GM12878 (cell line): ENCODE measurements at regions not wholly inside any gene's neighbourhood (a gene's known extent, or its start where the extent isn't known, plus 50 kb on each side); places are given as distances from the start of the nearest gene placed in this dataset.

ENCODE experiments used
- ATAC-seq: fragments of 200-7000 bp; cut with Tn5 transposase; 3 replicates; pipeline ENCODE4 v1.9.1; 2020; ENCODE audit warnings: mild to moderate bottlenecking, moderate library complexity
- BruUV-seq: library from RNA; stranded (reverse); fragments of 400-500 nt; replicated peaks from 2 replicates; lab custom pipeline; 2021; lab: Mats Ljungman, UMichigan
- CTCF ChIA-PET: fragments of 300-600 bp; sonication (Branson Sonifier 250); formaldehyde crosslinking; extraction: SDS; loops from one replicate; lab custom pipeline; 2021; ENCODE audit warnings: inconsistent platforms; lab: Yijun Ruan, JAX
- POLR2A ChIA-PET: fragments of 350-600 bp; formaldehyde crosslinking; extraction: SDS; loops from one replicate; lab custom pipeline; 2021; ENCODE audit warnings: inconsistent platforms; lab: Charles Lee
- RAD21 ChIA-PET: fragments of 300-600 bp; sonication (Branson Sonifier 250); formaldehyde crosslinking; loops from one replicate; lab custom pipeline; 2023; ENCODE audit warnings: antibody characterized with exemption; ENCODE audit not compliant: unreplicated experiment; lab: Charles Lee
- SMC1A ChIA-PET: fragments of 300-600 bp; sonication (Branson Sonifier 250); formaldehyde crosslinking; loops from one replicate; lab custom pipeline; 2023; ENCODE audit not compliant: unreplicated experiment, uncharacterized antibody; lab: Charles Lee
- DNase-seq: peaks from one replicate; pipeline ENCODE4 v3.0.0-alpha.2; 2011; ENCODE audit warnings: low read depth, low spot score
- FAIRE-seq: peaks from 3 replicates; lab custom pipeline; 2011; peaks lifted over from hg19 to GRCh38; lab: Jason Lieb, UNC
- H2AFZ ChIP-seq: 2 replicates; pipeline ENCODE4 v1.6.0; 2011; ENCODE audit warnings: low read depth, low read length, control low read depth; ENCODE audit not compliant: control insufficient read depth
- H3K27ac ChIP-seq: 2 replicates; pipeline ENCODE4 v1.5.1; 2011; ENCODE audit warnings: control low read depth; ENCODE audit not compliant: control insufficient read depth, insufficient read depth
- H3K27me3 ChIP-seq, 2 experiments: replicated peaks in 1 of 2; 2 replicates each; pipeline versions ENCODE4 v1.6.0 to v1.6.1; 2011; ENCODE audit warnings: low read length in 1 of 2; ENCODE audit not compliant: control insufficient read depth in 2 of 2, insufficient read depth in 2 of 2
- H3K36me3 ChIP-seq, 2 experiments: 2 replicates each; pipeline ENCODE4 v1.5.1; 2011; ENCODE audit warnings: low read length in 1 of 2; ENCODE audit not compliant: control insufficient read depth in 2 of 2, insufficient read depth in 2 of 2
- H3K4me1 ChIP-seq: 2 replicates; pipeline ENCODE4 v1.6.1; 2011; ENCODE audit warnings: mild to moderate bottlenecking, low read length, moderate library complexity, mixed read lengths; ENCODE audit not compliant: control insufficient read depth, insufficient read depth
- H3K4me2 ChIP-seq: 2 replicates; pipeline ENCODE4 v1.6.0; 2011; ENCODE audit warnings: control low read depth; ENCODE audit not compliant: control insufficient read depth, insufficient read depth
- H3K4me3 ChIP-seq: fragments of 200-600 bp; sonication (generic); 2 replicates; pipeline ENCODE4 v1.5.1; 2016
- H3K79me2 ChIP-seq: 2 replicates; pipeline ENCODE4 v1.6.0; 2011; ENCODE audit warnings: low read length; ENCODE audit not compliant: control insufficient read depth, insufficient read depth
- H3K9ac ChIP-seq: 2 replicates; pipeline ENCODE4 v1.8.0; 2011; ENCODE audit warnings: low read length, control low read depth, mixed read lengths; ENCODE audit not compliant: control insufficient read depth, insufficient read depth
- H3K9me3 ChIP-seq: replicated peaks from 3 replicates; pipeline ENCODE4 v1.5.1; 2011; ENCODE audit warnings: mild to moderate bottlenecking, low read length; ENCODE audit not compliant: control insufficient read depth, insufficient read depth
- H4K20me1 ChIP-seq: 2 replicates; pipeline ENCODE4 v1.6.0; 2011; ENCODE audit not compliant: control insufficient read depth, insufficient read depth
- CEBPZ ChIP-seq: fragments of 150-350 bp; IDR thresholded peaks from 2 replicates; pipeline ENCODE4 v1.6.1; 2016; ENCODE audit warnings: low read depth, low read length
- CHD2 ChIP-seq: IDR thresholded peaks from 2 replicates; pipeline ENCODE4 v1.6.1; 2011; ENCODE audit warnings: low read depth, low read length, improper control_type of control experiment, borderline replicate concordance
- EP300 ChIP-seq, 2 experiments: fragments of 150-350 bp in 1 of 2; IDR thresholded peaks; 2 replicates each; pipeline ENCODE4 v1.6.1; 2011 to 2012; ENCODE audit warnings: low read depth in 2 of 2, low read length in 2 of 2, borderline replicate concordance in 1 of 2, improper control_type of control experiment in 1 of 2, inconsistent platforms in 1 of 2; ENCODE audit not compliant: control insufficient read depth in 1 of 2
- KDM1A ChIP-seq: fragments of 200-600 bp; sonication (generic); IDR thresholded peaks from 2 replicates; pipeline ENCODE4 v1.6.1; 2016; ENCODE audit warnings: borderline replicate concordance
- MTA3 ChIP-seq: IDR thresholded peaks from 2 replicates; pipeline ENCODE4 v1.6.1; 2012; ENCODE audit warnings: low read length, inconsistent platforms, borderline replicate concordance
- POLR2AphosphoS5 ChIP-seq: IDR thresholded peaks from 2 replicates; pipeline ENCODE4 v1.6.1; 2011; ENCODE audit warnings: mild to moderate bottlenecking, low read length, inconsistent platforms
- RAD21 ChIP-seq: IDR thresholded peaks from 2 replicates; pipeline ENCODE4 v1.6.1; 2011; ENCODE audit warnings: mild to moderate bottlenecking, low read depth, low read length, moderate library complexity; ENCODE audit not compliant: insufficient read depth
- SMC3 ChIP-seq: IDR thresholded peaks from 2 replicates; pipeline ENCODE4 v1.6.1; 2011; ENCODE audit warnings: low read length, improper control_type of control experiment, borderline replicate concordance
- USF2 ChIP-seq: IDR thresholded peaks from 2 replicates; pipeline ENCODE4 v1.6.1; 2011; ENCODE audit warnings: low read depth, low read length, improper control_type of control experiment, borderline replicate concordance
- ZBTB33 ChIP-seq: fragments of 450-650 bp; IDR thresholded peaks from 2 replicates; pipeline ENCODE4 v1.6.1; 2017; ENCODE audit warnings: mild to moderate bottlenecking
- ZBTB40 ChIP-seq: fragments of 450-650 bp; IDR thresholded peaks from 2 replicates; pipeline ENCODE4 v1.6.1; 2016; ENCODE audit warnings: mild to moderate bottlenecking, moderate library complexity, borderline replicate concordance
- WGBS: methylation state at CpG from one replicate; pipeline ENCODE4 v1.1.6; 2016; ENCODE audit warnings: low lambda C conversion rate; ENCODE audit not compliant: insufficient replicate concordance, insufficient coverage; ENCODE audit errors: missing lambda C conversion rate; 5-methylcytosine and 5-hydroxymethylcytosine counted together
- in situ Hi-C: fragments of 300-500 bp; cut with MboI; formaldehyde crosslinking; loops from 9 replicates; pipeline ENCODE4 v1.14.3; 2018; ENCODE audit warnings: mixed read lengths
- intact Hi-C: fragments of 100-400 bp; cut with micrococcal nuclease; formaldehyde crosslinking; loops from one replicate; pipeline ENCODE4 v1.14.2; 2022; ENCODE audit not compliant: unreplicated experiment

- ATAC-seq (no peak), FAIRE-seq (no peak), DNase-seq (no peak)
- Histone ChIP-seq H3K36me3 (no peaks in the 10 kb centered on the region), H3K4me1 (peaks cover 17% of the 10 kb centered on the region), H3K9me3 (no peaks in the 10 kb centered on the region), H3K4me2 (no peak overlapping the region), H4K20me1 (no peaks in the 10 kb centered on the region), H3K79me2 (no peaks in the 10 kb centered on the region), H3K4me3 (no peak overlapping the region), H3K27me3 (no peaks in the 10 kb centered on the region), H3K9ac (no peak overlapping the region), H3K27ac (no peak overlapping the region), H2AFZ (no peak overlapping the region)
- intact Hi-C loops = loop anchor here (5.0 kb wide), 1 partner anchor 51 kb away; no protein-coding TSS in a partner anchor
- ChIA-PET SMC1A (no interaction called here), RAD21 (interaction anchor here (0.7 kb wide), 1 partner anchor 150 kb away, joined by 3 read pairs; no protein-coding TSS in a partner anchor), POLR2A (interaction anchor here (0.6 kb wide), 1 partner anchor 1359 kb away, joined by 3 read pairs; no protein-coding TSS in a partner anchor), CTCF (no interaction called here)
- WGBS = 34% methylated on average over 6 of the region's 6 CpGs
- BruUV-seq = no TSS peak
- in situ Hi-C loops = no loop called here
- TF ChIP-seq CHD2 (no peak), SMC3 (no peak), KDM1A (no peak), CEBPZ (no peak), ZBTB33 (no peak), POLR2AphosphoS5 (no peak), ZBTB40 (no peak), MTA3 (no peak), RAD21 (no peak), EP300 (IDR thresholded peaks at IDR 0.05; ENCODE audit: borderline replicate concordance in 1 of 2, control insufficient read depth in 1 of 2, low read depth in 2 of 2, low read length in 2 of 2) (no peak), USF2 (no peak)
These were observed 145.4 kb upstream of the IER5L start for GRCh38 chr9:129323376-129323998.
